Gastrocnemius medialis (tissue), 4 donors: ENCODE measurements at regions not wholly inside any gene's neighbourhood (a gene's known extent, or its start where the extent isn't known, plus 50 kb on each side); places are given as distances from the start of the nearest gene placed in this dataset.

Source experiments
- CTCF ChIP-seq, 5 experiments: fragments of 450-650 bp in 3 of 5; fragments of 200-600 bp in 2 of 5; sonication (generic) in 2 of 5; IDR thresholded peaks in 4 of 5; conservative IDR thresholded peaks in 1 of 5; 1 replicate in 4 of 5; 2 replicates in 1 of 5; pipeline ENCODE4 v1.5.1; 2016 to 2019; ENCODE audit warnings: antibody characterized with exemption in 5 of 5, mild to moderate bottlenecking in 3 of 5, moderate library complexity in 3 of 5
- POLR2A ChIP-seq, 2 donors: fragments of 450-650 bp; IDR thresholded peaks; one replicate each; pipeline ENCODE4 v1.6.1; 2017; ENCODE audit warnings: antibody characterized with exemption in 2 of 2, mild to moderate bottlenecking in 2 of 2, moderate library complexity in 2 of 2

- no peak for TF ChIP-seq CTCF (IDR thresholded peaks at IDR 0.05 in 4 of 5, conservative IDR thresholded peaks at IDR 0.05 in 1 of 5)
- no peak for TF ChIP-seq POLR2A (IDR thresholded peaks at IDR 0.05)
These were observed 388.5 kb downstream of the PLPP3 start for GRCh38 chr1:56190806-56191365.
